ENCODE measurements at regions not wholly inside any gene's neighbourhood (a gene's known extent, or its start where the extent isn't known, plus 50 kb on each side); places are given as distances from the start of the nearest gene placed in this dataset.

DNA sequence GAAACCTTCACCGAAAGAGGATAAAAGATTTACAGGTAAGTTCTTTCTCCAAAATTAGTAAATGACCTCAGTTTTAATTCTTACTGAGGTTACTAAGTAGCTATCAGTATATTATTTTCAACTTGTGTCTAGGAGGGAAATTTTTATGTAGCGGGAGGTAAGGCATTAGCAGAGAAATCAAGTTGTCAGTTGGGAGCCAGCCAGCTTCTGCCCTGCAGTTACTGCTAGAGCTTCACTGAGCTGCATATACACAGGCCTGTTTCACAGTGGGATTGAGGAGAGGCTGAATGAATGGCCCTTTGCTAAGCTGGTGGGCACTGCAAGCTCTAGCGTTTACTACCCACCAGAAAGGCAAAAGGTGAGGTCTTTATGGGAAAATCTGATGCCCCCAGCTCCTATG, 105.7 kb downstream of the ACAA2 start:
- CTCF ChIA-PET, result no interaction called here
- no peak for DNase-seq
- H3K4me2 ChIP-seq, result no peak overlapping the region

GRCh38 chr18:49704334-49704733, 109.0 kb downstream of the ACAA2 start:
- Histone ChIP-seq H3K4me1 (ENCODE audit: control insufficient read depth in 1 of 2, insufficient read depth in 2 of 2, low read depth in 1 of 2, low read length in 1 of 2) (peaks cover 0 to 19% of the 10 kb centered on the region in 2 experiments; a peak in 2 of 4 replicates), H3K4me3 (ENCODE audit: low read depth in 2 of 2, low read length in 1 of 2) (no peak overlapping the region), H2AFZ (ENCODE audit: low read depth) (0 out of 2 replicates have a peak overlapping the region, but pooled peaks have one; percentile 42), H4K20me1 (ENCODE audit: insufficient read depth) (no peaks in the 10 kb centered on the region), H3K9me2 (no peaks in the 10 kb centered on the region), H3K79me2 (ENCODE audit: insufficient read depth) (no peaks in the 10 kb centered on the region), H3K4me2 (no peak overlapping the region), H3K9me3 (no peaks in the 10 kb centered on the region), H3K27ac (ENCODE audit: low read depth in 2 of 2, low read length in 1 of 2) (no peak overlapping the region), H3K27me3 (ENCODE audit: insufficient read depth) (no peaks in the 10 kb centered on the region), H3K9ac (no peak overlapping the region), H3F3A (replicated peaks; ENCODE audit: insufficient read depth) (peaks cover 4% of the 10 kb centered on the region), H3K36me3 (replicated peaks in 1 of 2; ENCODE audit: control insufficient read depth in 1 of 2, insufficient read depth in 2 of 2, low read length in 1 of 2) (no peaks in the 10 kb centered on the region)
- ChIA-PET CTCF (no interaction called here), POLR2A (no interaction called here)
- TF ChIP-seq FOXJ3 (CRISPR knock-in tag; IDR thresholded peaks at IDR 0.05), result no peak
- TF ChIP-seq POLR2AphosphoS5 (IDR thresholded peaks at IDR 0.05; ENCODE audit: low read depth, low read length), result no peak
- no peak for TF ChIP-seq MEF2A (IDR thresholded peaks at IDR 0.05; ENCODE audit: borderline replicate concordance, low read depth)
- TF ChIP-seq, protein P1, sequence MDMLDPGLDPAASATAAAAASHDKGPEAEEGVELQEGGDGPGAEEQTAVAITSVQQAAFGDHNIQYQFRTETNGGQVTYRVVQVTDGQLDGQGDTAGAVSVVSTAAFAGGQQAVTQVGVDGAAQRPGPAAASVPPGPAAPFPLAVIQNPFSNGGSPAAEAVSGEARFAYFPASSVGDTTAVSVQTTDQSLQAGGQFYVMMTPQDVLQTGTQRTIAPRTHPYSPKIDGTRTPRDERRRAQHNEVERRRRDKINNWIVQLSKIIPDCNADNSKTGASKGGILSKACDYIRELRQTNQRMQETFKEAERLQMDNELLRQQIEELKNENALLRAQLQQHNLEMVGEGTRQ (IDR thresholded peaks at IDR 0.05; ENCODE audit: borderline replicate concordance, low read depth, low read length), result no peak
- WGBS (ENCODE audit: low lambda C conversion rate), result 59% methylated on average over 6 of the region's 6 CpGs
- DNase-seq, result no peak

More for the DNA sequence above, 105.7 kb downstream of the ACAA2 start:
- H2AFZ ChIP-seq (ENCODE audit: low read depth), result no peak overlapping the region
- H3K79me2 ChIP-seq (ENCODE audit: insufficient read depth), result no peaks in the 10 kb centered on the region
- no peaks in the 10 kb centered on the region for H3K27me3 ChIP-seq (ENCODE audit: insufficient read depth)
- no peaks in the 10 kb centered on the region for H3K9me3 ChIP-seq
- WGBS (ENCODE audit: low lambda C conversion rate), result 89% methylated on average over 2 of the region's 3 CpGs
- POLR2A ChIA-PET, result no interaction called here
- peaks cover 0 to 8% of the 10 kb centered on the region in 2 experiments; a peak in 2 of 4 replicates for H3K4me1 ChIP-seq (ENCODE audit: control insufficient read depth in 1 of 2, insufficient read depth in 2 of 2, low read depth in 1 of 2, low read length in 1 of 2)
- H3F3A ChIP-seq (replicated peaks; ENCODE audit: insufficient read depth), result peaks cover 4% of the 10 kb centered on the region
- no peaks in the 10 kb centered on the region for H4K20me1 ChIP-seq (ENCODE audit: insufficient read depth)
- H3K27ac ChIP-seq (ENCODE audit: low read depth in 2 of 2, low read length in 1 of 2), result no peak overlapping the region
- no peak overlapping the region for H3K9ac ChIP-seq
- H3K9me2 ChIP-seq, result no peaks in the 10 kb centered on the region
- no peaks in the 10 kb centered on the region for H3K36me3 ChIP-seq (replicated peaks in 1 of 2; ENCODE audit: control insufficient read depth in 1 of 2, insufficient read depth in 2 of 2, low read length in 1 of 2)
- no peak overlapping the region for H3K4me3 ChIP-seq (ENCODE audit: low read depth in 2 of 2, low read length in 1 of 2)
- TF ChIP-seq RAD21 (IDR thresholded peaks at IDR 0.05; ENCODE audit: low read length), result no peak
- no peak for TF ChIP-seq NRF1 (IDR thresholded peaks at IDR 0.05; ENCODE audit: low read depth, low read length)
- no peak for TF ChIP-seq TAF1 (IDR thresholded peaks at IDR 0.05; ENCODE audit: borderline replicate concordance, low read depth, low read length)
- TF ChIP-seq, protein P2, sequence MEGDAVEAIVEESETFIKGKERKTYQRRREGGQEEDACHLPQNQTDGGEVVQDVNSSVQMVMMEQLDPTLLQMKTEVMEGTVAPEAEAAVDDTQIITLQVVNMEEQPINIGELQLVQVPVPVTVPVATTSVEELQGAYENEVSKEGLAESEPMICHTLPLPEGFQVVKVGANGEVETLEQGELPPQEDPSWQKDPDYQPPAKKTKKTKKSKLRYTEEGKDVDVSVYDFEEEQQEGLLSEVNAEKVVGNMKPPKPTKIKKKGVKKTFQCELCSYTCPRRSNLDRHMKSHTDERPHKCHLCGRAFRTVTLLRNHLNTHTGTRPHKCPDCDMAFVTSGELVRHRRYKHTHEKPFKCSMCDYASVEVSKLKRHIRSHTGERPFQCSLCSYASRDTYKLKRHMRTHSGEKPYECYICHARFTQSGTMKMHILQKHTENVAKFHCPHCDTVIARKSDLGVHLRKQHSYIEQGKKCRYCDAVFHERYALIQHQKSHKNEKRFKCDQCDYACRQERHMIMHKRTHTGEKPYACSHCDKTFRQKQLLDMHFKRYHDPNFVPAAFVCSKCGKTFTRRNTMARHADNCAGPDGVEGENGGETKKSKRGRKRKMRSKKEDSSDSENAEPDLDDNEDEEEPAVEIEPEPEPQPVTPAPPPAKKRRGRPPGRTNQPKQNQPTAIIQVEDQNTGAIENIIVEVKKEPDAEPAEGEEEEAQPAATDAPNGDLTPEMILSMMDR (IDR thresholded peaks at IDR 0.05), result no peak
- TF ChIP-seq, protein P3, sequence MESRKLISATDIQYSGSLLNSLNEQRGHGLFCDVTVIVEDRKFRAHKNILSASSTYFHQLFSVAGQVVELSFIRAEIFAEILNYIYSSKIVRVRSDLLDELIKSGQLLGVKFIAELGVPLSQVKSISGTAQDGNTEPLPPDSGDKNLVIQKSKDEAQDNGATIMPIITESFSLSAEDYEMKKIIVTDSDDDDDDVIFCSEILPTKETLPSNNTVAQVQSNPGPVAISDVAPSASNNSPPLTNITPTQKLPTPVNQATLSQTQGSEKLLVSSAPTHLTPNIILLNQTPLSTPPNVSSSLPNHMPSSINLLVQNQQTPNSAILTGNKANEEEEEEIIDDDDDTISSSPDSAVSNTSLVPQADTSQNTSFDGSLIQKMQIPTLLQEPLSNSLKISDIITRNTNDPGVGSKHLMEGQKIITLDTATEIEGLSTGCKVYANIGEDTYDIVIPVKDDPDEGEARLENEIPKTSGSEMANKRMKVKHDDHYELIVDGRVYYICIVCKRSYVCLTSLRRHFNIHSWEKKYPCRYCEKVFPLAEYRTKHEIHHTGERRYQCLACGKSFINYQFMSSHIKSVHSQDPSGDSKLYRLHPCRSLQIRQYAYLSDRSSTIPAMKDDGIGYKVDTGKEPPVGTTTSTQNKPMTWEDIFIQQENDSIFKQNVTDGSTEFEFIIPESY (IDR thresholded peaks at IDR 0.05; ENCODE audit: borderline replicate concordance, low read depth), result no peak
- no peak for TF ChIP-seq MXI1 (IDR thresholded peaks at IDR 0.05; ENCODE audit: low read depth, low read length)
- TF ChIP-seq RCOR1 (IDR thresholded peaks at IDR 0.05; ENCODE audit: low read length), result no peak
- TF ChIP-seq EP300 (IDR thresholded peaks at IDR 0.05; ENCODE audit: borderline replicate concordance in 1 of 2, low read depth in 1 of 2, low read length in 1 of 2), result no peak
- TF ChIP-seq FOXJ3 (CRISPR knock-in tag; IDR thresholded peaks at IDR 0.05), result no peak
- no peak for TF ChIP-seq RXRA (IDR thresholded peaks at IDR 0.05; ENCODE audit: borderline replicate concordance, low read depth)
